Vagina (tissue), 2 donors: ENCODE measurements at regions not wholly inside any gene's neighbourhood (a gene's known extent, or its start where the extent isn't known, plus 50 kb on each side); places are given as distances from the start of the nearest gene placed in this dataset.

Experiments
- POLR2A ChIP-seq, 2 donors: fragments of 450-650 bp; IDR thresholded peaks; one replicate each; pipeline ENCODE4 v1.6.1; 2017; ENCODE audit warnings: antibody characterized with exemption in 2 of 2, mild to moderate bottlenecking in 2 of 2, moderate library complexity in 2 of 2
- POLR2AphosphoS5 ChIP-seq, 2 donors: sonication (generic); formaldehyde crosslinking; IDR thresholded peaks; one replicate each; pipeline ENCODE4 v1.9.0; 2017; ENCODE audit warnings: antibody characterized with exemption in 2 of 2, mild to moderate bottlenecking in 2 of 2, low read depth in 1 of 2; ENCODE audit not compliant: insufficient read depth in 1 of 2
- TF ChIP-seq, protein P1 (sequence below), 3 experiments: fragments of 450-650 bp in 2 of 3; fragments of 200-600 bp in 1 of 3; sonication (generic) in 1 of 3; IDR thresholded peaks; one replicate each; pipeline ENCODE4 v1.5.1; 2017 to 2019; ENCODE audit warnings: antibody characterized with exemption in 3 of 3, mild to moderate bottlenecking in 2 of 3, moderate library complexity in 2 of 3

DNA sequence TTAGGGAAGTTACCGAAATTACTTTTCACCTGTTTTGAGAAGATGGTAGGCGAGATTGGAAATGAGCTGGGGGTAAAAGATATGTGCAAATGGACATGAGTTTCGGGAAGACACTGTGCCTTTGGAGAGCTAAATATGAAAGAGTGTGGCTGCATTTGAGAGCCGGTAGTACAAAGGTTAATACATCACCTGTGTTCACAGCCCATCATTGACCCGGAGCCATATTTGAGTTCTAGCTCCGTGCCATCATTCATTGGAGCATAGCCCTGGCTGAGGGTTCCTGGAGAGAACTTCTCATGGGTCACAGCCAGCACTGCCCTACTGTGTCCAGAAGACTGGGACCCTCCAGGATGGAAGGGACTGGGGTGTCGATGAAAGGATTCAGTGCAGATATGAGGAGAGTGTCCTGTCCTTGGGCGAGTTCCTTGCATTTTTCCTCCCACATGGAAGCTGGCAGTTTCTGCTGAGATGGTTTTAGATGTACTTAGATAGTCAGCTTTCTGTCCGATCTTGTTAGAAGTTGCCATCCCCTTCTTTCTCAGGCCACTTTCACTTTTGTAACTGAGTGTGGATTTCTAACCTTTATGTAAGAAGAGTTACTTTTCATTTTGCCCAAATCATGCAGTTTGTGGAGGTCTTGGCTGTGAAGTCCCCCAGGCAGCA, 138.8 kb downstream of the JCAD start:
- TF ChIP-seq, protein P1, sequence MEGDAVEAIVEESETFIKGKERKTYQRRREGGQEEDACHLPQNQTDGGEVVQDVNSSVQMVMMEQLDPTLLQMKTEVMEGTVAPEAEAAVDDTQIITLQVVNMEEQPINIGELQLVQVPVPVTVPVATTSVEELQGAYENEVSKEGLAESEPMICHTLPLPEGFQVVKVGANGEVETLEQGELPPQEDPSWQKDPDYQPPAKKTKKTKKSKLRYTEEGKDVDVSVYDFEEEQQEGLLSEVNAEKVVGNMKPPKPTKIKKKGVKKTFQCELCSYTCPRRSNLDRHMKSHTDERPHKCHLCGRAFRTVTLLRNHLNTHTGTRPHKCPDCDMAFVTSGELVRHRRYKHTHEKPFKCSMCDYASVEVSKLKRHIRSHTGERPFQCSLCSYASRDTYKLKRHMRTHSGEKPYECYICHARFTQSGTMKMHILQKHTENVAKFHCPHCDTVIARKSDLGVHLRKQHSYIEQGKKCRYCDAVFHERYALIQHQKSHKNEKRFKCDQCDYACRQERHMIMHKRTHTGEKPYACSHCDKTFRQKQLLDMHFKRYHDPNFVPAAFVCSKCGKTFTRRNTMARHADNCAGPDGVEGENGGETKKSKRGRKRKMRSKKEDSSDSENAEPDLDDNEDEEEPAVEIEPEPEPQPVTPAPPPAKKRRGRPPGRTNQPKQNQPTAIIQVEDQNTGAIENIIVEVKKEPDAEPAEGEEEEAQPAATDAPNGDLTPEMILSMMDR (IDR thresholded peaks at IDR 0.05): no peak
- no peak for TF ChIP-seq POLR2AphosphoS5 (IDR thresholded peaks at IDR 0.05; ENCODE audit: insufficient read depth in 1 of 2, low read depth in 1 of 2)
- no peak for TF ChIP-seq POLR2A (IDR thresholded peaks at IDR 0.05)
